Endothelial cell (in vitro differentiated cells): ENCODE measurements at regions not wholly inside any gene's neighbourhood (a gene's known extent, or its start where the extent isn't known, plus 50 kb on each side); places are given as distances from the start of the nearest gene placed in this dataset.

Experiments used
- DNase-seq: peaks from one replicate; pipeline ENCODE4 v3.0.0; 2021; ENCODE audit warnings: low spot score
- H3K27ac Mint-ChIP-seq: one replicate; pipeline ENCODE4 v1.8.0; 2021; ENCODE audit warnings: mixed read lengths, inconsistent platforms; ENCODE audit not compliant: unreplicated experiment
- H3K27me3 Mint-ChIP-seq: one replicate; pipeline ENCODE4 v1.8.0; 2021; ENCODE audit warnings: mild to moderate bottlenecking, moderate library complexity, mixed read lengths, inconsistent platforms; ENCODE audit not compliant: unreplicated experiment
- H3K36me3 Mint-ChIP-seq: one replicate; pipeline ENCODE4 v1.8.0; 2021; ENCODE audit warnings: mild to moderate bottlenecking, low read depth, mixed read lengths, inconsistent platforms; ENCODE audit not compliant: unreplicated experiment
- H3K4me1 Mint-ChIP-seq: one replicate; pipeline ENCODE4 v1.8.0; 2021; ENCODE audit warnings: mild to moderate bottlenecking, mixed read lengths, inconsistent platforms; ENCODE audit not compliant: unreplicated experiment
- H3K4me3 Mint-ChIP-seq: one replicate; pipeline ENCODE4 v1.8.0; 2021; ENCODE audit warnings: mild to moderate bottlenecking, mixed read lengths, inconsistent platforms; ENCODE audit not compliant: unreplicated experiment
- H3K9me3 Mint-ChIP-seq: one replicate; pipeline ENCODE4 v1.8.0; 2021; ENCODE audit warnings: mixed read lengths, inconsistent platforms; ENCODE audit not compliant: unreplicated experiment
- TF ChIP-seq, protein P1 (sequence below): fragments of 200-600 bp; sonication (generic); IDR thresholded peaks from one replicate; pipeline ENCODE4 v1.5.0; 2021; ENCODE audit warnings: antibody characterized with exemption; ENCODE audit not compliant: unreplicated experiment

DNA sequence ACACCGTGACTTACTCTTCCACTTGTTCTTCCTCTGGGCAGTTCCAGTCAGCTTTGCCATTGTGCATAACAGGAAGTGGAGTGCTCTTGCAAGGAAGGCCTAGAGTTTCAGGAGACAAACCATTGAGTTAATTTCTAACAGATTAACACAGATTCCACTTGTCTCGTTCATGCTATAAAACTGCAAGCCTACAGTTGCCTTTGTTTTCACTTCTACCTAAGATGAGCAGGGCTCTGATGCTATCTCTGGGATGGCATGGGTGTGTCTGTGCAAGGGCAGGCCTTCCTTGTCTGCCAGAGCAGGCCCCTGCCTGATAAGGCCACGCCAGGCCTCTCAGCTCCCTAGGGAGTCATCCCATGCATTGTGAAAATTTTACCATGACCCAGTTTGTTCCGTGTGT is 67.7 kb upstream of the PGRMC2 start:
- no peaks in the 10 kb centered on the region for H3K27me3 Mint-ChIP-seq
- no peaks in the 10 kb centered on the region for H3K9me3 Mint-ChIP-seq
- H3K27ac Mint-ChIP-seq, result no peak overlapping the region
- TF ChIP-seq, protein P1, sequence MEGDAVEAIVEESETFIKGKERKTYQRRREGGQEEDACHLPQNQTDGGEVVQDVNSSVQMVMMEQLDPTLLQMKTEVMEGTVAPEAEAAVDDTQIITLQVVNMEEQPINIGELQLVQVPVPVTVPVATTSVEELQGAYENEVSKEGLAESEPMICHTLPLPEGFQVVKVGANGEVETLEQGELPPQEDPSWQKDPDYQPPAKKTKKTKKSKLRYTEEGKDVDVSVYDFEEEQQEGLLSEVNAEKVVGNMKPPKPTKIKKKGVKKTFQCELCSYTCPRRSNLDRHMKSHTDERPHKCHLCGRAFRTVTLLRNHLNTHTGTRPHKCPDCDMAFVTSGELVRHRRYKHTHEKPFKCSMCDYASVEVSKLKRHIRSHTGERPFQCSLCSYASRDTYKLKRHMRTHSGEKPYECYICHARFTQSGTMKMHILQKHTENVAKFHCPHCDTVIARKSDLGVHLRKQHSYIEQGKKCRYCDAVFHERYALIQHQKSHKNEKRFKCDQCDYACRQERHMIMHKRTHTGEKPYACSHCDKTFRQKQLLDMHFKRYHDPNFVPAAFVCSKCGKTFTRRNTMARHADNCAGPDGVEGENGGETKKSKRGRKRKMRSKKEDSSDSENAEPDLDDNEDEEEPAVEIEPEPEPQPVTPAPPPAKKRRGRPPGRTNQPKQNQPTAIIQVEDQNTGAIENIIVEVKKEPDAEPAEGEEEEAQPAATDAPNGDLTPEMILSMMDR, result no peak
- H3K4me3 Mint-ChIP-seq, result no peak overlapping the region
- no peak for DNase-seq
- peaks cover 14% of the 10 kb centered on the region for H3K4me1 Mint-ChIP-seq
- peaks cover 4% of the 10 kb centered on the region for H3K36me3 Mint-ChIP-seq

DNA sequence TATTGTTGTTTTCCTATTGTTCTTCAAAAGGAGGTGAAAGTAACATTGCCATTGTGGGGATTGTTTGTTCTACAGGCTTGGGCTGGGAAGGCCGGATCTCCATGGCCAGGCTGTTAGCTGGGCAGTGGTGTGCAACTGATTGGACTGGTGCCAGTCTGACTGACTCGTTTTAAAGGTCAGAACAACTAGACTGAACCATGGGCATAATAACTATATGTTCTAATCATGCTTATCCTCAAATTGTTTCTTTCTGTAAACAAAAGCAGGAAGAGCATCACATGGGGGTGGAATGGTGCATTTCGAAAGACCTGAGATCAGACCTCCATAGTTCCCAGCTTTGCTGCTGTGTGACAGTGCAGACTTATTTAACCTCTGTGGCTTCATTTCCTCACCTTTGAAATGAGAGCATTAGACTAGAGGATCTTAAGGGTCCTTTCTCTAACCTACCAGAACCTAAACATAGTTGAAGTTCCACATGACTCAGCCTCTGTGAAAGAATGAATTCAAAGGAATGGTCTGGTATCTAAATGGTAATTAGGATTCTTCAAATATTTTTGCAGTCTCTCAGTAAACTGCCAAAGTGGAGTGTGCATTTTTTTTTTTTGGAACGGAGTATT is 66.7 kb upstream of the PGRMC2 start:
- Mint-ChIP-seq H3K4me1 (peaks cover 14% of the 10 kb centered on the region), H3K27me3 (no peaks in the 10 kb centered on the region), H3K9me3 (no peaks in the 10 kb centered on the region), H3K36me3 (peaks cover 4% of the 10 kb centered on the region), H3K4me3 (no peak overlapping the region), H3K27ac (no peak overlapping the region)
- TF ChIP-seq, protein P1, result no peak
- DNase-seq, result no peak

DNA sequence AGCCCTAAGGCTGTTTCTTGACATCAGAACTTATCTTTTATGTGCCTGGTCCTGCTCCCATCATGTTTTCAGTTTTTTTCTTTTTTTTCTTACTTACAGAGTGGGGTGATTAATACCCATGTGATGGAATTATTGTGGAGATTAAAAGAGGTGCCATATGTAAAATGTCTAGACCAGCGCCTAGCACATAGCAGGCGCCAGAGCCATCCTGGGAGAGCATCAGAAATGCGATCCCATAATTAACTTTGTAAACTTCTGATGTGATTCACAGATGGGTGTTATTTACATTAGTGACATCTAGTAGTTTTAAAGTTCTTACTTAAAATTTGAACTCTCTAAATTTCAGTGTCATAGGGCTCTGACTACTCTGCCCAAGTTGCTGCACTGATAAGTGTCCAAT is 66.2 kb upstream of the PGRMC2 start:
- DNase-seq, result no peak
- no peak overlapping the region for H3K27ac Mint-ChIP-seq
- no peaks in the 10 kb centered on the region for H3K9me3 Mint-ChIP-seq
- H3K36me3 Mint-ChIP-seq, result peaks cover 4% of the 10 kb centered on the region
- H3K4me3 Mint-ChIP-seq, result no peak overlapping the region
- H3K27me3 Mint-ChIP-seq, result no peaks in the 10 kb centered on the region
- H3K4me1 Mint-ChIP-seq, result peaks cover 14% of the 10 kb centered on the region
- TF ChIP-seq, protein P1, result no peak

DNA sequence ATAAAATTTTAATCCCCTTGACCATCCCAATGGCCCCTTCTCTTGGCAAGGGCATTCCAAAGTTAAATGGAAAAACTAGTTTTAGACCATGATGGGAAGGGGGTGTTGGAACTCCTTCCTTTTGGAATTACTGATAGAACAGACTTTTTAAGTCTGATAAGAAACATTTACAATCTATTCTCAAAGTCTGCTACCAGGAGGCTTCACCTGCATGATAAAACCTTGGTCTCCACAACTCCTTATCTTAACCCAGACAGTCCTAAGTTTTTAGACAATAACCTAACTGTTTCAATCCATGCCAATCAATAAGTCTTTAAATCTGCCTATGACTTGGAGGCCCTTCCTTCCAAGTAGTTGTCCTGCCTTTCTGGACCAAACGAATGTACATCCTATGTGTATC is 63.9 kb upstream of the PGRMC2 start:
- TF ChIP-seq, protein P1, result no peak
- H3K36me3 Mint-ChIP-seq, result no peaks in the 10 kb centered on the region
- no peaks in the 10 kb centered on the region for H3K27me3 Mint-ChIP-seq
- H3K4me3 Mint-ChIP-seq, result no peak overlapping the region
- peaks cover 14% of the 10 kb centered on the region for H3K4me1 Mint-ChIP-seq
- H3K27ac Mint-ChIP-seq, result no peak overlapping the region
- no peaks in the 10 kb centered on the region for H3K9me3 Mint-ChIP-seq
- no peak for DNase-seq

DNA sequence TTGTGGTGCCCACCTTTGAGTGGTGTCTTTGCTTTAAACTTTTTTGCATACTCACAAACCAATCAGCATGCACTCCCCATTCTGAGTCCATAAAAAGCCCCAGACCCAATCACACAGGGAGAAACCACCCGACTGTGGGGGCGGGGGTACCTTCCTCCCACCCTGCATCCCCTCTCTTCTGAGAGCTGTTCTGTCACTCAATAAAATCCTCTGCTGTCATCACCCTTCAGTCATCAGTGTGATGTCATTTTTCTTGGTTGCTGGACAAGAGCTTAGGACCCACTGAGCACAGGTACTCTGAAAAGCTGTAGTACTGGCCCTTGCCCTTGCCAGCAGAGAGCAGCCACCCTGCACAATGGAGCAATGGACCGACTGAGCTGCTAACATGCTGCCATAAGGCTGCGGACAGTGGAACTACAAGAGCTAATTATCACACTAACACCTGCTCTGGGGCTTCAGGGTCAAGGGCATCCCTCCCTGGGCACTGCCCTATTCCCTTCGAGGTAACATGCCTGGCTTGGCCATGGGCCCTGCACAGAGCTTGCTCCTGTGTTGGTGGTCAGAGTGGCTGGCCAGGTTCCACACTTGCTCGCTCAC is 62.9 kb upstream of the PGRMC2 start:
- Mint-ChIP-seq H3K27ac (no peak overlapping the region), H3K4me3 (no peak overlapping the region), H3K36me3 (no peaks in the 10 kb centered on the region), H3K9me3 (no peaks in the 10 kb centered on the region), H3K4me1 (peaks cover 13% of the 10 kb centered on the region), H3K27me3 (no peaks in the 10 kb centered on the region)
- DNase-seq, result no peak
- TF ChIP-seq, protein P1, result no peak
